ENCODE measurements at regions not wholly inside any gene's neighbourhood (a gene's known extent, or its start where the extent isn't known, plus 50 kb on each side); places are given as distances from the start of the nearest gene placed in this dataset.

DNA sequence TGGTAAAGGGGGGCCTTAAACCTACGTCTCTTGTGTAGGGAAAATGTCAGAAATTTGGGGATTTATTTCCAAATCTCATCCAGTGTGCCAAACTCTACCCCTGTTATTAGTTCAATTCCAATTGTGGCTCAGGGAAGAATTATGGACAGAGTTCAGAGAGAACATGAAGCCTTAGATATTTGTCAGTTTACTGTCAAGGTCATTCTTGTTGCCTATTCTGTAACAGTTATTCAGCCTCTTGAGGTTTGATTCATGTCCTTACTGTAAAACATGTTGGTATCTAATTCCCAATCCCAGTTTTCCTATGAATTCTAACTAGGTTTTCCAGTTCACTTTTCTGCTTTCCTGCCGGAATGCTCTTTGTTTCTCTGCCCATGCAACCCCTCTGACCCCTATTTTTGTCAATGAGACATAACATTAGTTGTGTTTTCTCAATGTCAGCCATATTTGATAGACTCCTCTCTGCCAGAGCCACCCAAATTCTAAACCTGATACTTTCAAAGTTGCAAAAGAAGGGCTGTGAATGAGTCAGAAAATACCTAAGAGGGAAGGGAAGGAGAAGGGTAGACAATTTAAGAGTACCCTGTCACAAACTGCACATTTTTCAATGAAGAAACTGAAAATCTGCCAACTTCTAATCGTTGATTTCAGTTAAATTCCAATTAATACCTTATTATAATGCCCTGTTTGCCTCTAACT lies 52.4 kb downstream of the ATOSA start:
- peaks cover 0 to 10% (median 0%) of the 10 kb centered on the region in 3 donors for H3K4me1 ChIP-seq
- peaks cover 0 to 85% of the 10 kb centered on the region in 2 donors for H3K36me3 ChIP-seq
- H3K27ac ChIP-seq: no peak overlapping the region
- H3K4me3 ChIP-seq: no peak overlapping the region
- no peak for TF ChIP-seq POLR2A (IDR thresholded peaks at IDR 0.05)
- TF ChIP-seq POLR2AphosphoS5 (IDR thresholded peaks at IDR 0.05): no peak
- TF ChIP-seq, protein P1, sequence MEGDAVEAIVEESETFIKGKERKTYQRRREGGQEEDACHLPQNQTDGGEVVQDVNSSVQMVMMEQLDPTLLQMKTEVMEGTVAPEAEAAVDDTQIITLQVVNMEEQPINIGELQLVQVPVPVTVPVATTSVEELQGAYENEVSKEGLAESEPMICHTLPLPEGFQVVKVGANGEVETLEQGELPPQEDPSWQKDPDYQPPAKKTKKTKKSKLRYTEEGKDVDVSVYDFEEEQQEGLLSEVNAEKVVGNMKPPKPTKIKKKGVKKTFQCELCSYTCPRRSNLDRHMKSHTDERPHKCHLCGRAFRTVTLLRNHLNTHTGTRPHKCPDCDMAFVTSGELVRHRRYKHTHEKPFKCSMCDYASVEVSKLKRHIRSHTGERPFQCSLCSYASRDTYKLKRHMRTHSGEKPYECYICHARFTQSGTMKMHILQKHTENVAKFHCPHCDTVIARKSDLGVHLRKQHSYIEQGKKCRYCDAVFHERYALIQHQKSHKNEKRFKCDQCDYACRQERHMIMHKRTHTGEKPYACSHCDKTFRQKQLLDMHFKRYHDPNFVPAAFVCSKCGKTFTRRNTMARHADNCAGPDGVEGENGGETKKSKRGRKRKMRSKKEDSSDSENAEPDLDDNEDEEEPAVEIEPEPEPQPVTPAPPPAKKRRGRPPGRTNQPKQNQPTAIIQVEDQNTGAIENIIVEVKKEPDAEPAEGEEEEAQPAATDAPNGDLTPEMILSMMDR (IDR thresholded peaks at IDR 0.05): no peak
- TF ChIP-seq EP300 (IDR thresholded peaks at IDR 0.05): no peak
- no peak for ATAC-seq
- H3K27me3 ChIP-seq: no peaks in the 10 kb centered on the region
- WGBS, 2 donors (ENCODE audit: low coverage in 1 of 2): 84 to 88% methylated on average over 3 of the region's 3 CpGs
- no peaks in the 10 kb centered on the region for H3K9me3 ChIP-seq

DNA sequence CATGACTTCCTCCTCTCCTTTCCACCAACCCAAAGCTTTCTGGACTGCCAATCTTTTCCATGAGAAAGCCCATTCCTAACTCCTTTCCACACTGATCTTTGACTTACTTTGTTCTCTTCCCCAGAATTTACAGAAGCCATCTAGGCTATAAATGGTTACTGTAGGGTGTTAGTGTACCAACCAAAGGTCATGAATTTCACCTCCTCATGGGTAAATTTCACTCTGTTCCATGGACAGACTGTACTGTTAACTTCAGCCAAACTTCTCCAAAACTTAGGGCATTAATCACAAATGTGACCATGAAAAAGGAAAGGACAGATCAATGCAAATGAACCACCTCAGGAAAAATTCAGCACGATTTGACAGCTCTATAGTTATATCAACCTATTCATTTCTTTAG lies 54.9 kb downstream of the ATOSA start:
- H3K4me1 ChIP-seq: peaks cover 0 to 10% (median 0%) of the 10 kb centered on the region in 3 donors
- peaks cover 0 to 89% of the 10 kb centered on the region in 2 donors for H3K36me3 ChIP-seq
- H3K27ac ChIP-seq: no peak overlapping the region
- no peaks in the 10 kb centered on the region for H3K9me3 ChIP-seq
- H3K4me3 ChIP-seq: no peak overlapping the region
- TF ChIP-seq POLR2A (IDR thresholded peaks at IDR 0.05) (no peak), EP300 (IDR thresholded peaks at IDR 0.05) (no peak), POLR2AphosphoS5 (IDR thresholded peaks at IDR 0.05) (no peak)
- TF ChIP-seq, protein P1 (IDR thresholded peaks at IDR 0.05): no peak
- WGBS, 2 donors (ENCODE audit: low coverage in 1 of 2): 100% methylated on average over 1 of the region's 1 CpG; no CpG with 5 or more reads in 1 of the 2 donors
- no peaks in the 10 kb centered on the region for H3K27me3 ChIP-seq
- ATAC-seq: no peak

DNA sequence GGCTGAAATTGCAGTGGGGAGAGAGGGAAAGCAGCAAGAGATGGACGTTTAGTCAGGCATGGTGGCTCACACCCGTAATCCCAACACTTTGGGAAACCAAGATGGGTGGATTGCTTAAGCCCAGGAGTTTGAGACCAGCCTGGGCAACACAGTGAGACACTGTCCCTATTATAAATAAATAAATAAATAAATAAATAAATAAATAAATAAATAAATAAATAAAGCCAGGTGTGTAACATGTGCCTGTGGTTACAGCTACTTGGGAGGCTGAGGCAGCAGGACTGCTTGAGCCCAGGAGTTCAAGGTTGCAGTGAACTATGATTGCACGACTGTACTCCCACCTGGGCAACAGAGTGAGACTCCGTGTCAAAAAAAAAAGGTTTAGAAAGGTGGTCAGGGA lies 54.0 kb upstream of the ARPP19 start:
- Histone ChIP-seq H3K4me3 (no peak overlapping the region), H3K36me3 (peaks cover 0 to 93% of the 10 kb centered on the region in 2 donors), H3K4me1 (peaks cover 0 to 10% (median 0%) of the 10 kb centered on the region in 3 donors), H3K27ac (no peak overlapping the region), H3K9me3 (no peaks in the 10 kb centered on the region), H3K27me3 (no peaks in the 10 kb centered on the region)
- TF ChIP-seq EP300 (IDR thresholded peaks at IDR 0.05) (no peak), POLR2AphosphoS5 (IDR thresholded peaks at IDR 0.05) (no peak), POLR2A (IDR thresholded peaks at IDR 0.05) (no peak)
- TF ChIP-seq, protein P1 (IDR thresholded peaks at IDR 0.05): no peak
- ATAC-seq: no peak
- WGBS, 2 donors (ENCODE audit: low coverage in 1 of 2): 87 to 100% methylated on average over 2 to 4 of the region's 4 CpGs

DNA sequence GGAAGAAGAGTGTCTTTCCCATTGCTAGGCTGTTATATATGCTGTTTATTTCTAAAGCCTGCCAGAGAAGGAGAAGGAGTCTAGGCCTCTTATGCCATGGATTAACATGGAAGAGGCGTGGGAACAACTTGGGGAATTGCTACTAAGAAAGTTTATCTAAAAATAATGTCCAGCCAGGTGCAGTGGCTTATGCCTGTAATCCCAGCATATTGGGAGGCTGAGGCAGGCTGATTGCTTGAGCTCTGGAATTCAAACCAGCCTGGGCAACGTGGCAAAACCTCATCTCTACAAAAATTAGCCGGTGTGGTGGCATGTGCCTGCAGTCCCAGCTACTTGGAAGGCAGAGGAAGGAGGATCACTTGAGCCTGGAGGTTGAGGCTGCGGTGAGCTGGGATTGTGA lies 51.7 kb upstream of the ARPP19 start:
- Histone ChIP-seq H3K27ac (no peak overlapping the region), H3K27me3 (no peaks in the 10 kb centered on the region), H3K9me3 (no peaks in the 10 kb centered on the region), H3K4me1 (peaks cover 0 to 10% (median 0%) of the 10 kb centered on the region in 3 donors), H3K36me3 (peaks cover 0 to 92% of the 10 kb centered on the region in 2 donors), H3K4me3 (no peak overlapping the region)
- WGBS, 2 donors (ENCODE audit: low coverage in 1 of 2): 86 to 100% methylated on average over 1 to 4 of the region's 4 CpGs
- ATAC-seq: no peak
- TF ChIP-seq POLR2AphosphoS5 (IDR thresholded peaks at IDR 0.05): no peak
- TF ChIP-seq, protein P1 (IDR thresholded peaks at IDR 0.05): no peak
- TF ChIP-seq EP300 (IDR thresholded peaks at IDR 0.05): no peak
- TF ChIP-seq POLR2A (IDR thresholded peaks at IDR 0.05): no peak
